ENCODE measurements at regions not wholly inside any gene's neighbourhood (a gene's known extent, or its start where the extent isn't known, plus 50 kb on each side); places are given as distances from the start of the nearest gene placed in this dataset.

DNA sequence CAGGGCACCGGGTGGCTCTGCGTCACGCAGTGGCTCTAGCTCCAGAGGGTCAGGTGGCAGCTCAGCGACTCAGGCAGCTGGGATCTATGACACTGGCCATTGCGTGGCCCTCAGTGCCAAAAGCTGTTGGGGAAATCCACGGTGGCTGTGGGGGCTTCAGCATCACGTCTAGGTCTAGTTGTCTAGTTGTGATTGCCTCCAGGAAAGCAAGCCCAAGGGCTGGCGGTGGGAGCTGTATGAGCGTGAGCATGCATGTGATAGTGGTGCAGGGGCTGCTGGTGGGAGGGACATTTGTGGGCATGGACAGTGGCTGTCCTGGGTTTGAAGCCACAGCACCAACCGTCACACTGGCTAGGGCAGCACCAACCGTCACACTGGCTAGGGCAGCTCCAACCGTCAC lies 191.4 kb downstream of the THBS2 start:
- TF ChIP-seq, protein P1, sequence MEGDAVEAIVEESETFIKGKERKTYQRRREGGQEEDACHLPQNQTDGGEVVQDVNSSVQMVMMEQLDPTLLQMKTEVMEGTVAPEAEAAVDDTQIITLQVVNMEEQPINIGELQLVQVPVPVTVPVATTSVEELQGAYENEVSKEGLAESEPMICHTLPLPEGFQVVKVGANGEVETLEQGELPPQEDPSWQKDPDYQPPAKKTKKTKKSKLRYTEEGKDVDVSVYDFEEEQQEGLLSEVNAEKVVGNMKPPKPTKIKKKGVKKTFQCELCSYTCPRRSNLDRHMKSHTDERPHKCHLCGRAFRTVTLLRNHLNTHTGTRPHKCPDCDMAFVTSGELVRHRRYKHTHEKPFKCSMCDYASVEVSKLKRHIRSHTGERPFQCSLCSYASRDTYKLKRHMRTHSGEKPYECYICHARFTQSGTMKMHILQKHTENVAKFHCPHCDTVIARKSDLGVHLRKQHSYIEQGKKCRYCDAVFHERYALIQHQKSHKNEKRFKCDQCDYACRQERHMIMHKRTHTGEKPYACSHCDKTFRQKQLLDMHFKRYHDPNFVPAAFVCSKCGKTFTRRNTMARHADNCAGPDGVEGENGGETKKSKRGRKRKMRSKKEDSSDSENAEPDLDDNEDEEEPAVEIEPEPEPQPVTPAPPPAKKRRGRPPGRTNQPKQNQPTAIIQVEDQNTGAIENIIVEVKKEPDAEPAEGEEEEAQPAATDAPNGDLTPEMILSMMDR (IDR thresholded peaks at IDR 0.05), result no peak
- no peak for TF ChIP-seq EZH2 (IDR thresholded peaks at IDR 0.05; ENCODE audit: borderline replicate concordance, insufficient read depth, low read depth, low read length, poor library complexity, severe bottlenecking)

Measured in B cell (primary cell).